ENCODE measurements at regions not wholly inside any gene's neighbourhood (a gene's known extent, or its start where the extent isn't known, plus 50 kb on each side); places are given as distances from the start of the nearest gene placed in this dataset.

DNA sequence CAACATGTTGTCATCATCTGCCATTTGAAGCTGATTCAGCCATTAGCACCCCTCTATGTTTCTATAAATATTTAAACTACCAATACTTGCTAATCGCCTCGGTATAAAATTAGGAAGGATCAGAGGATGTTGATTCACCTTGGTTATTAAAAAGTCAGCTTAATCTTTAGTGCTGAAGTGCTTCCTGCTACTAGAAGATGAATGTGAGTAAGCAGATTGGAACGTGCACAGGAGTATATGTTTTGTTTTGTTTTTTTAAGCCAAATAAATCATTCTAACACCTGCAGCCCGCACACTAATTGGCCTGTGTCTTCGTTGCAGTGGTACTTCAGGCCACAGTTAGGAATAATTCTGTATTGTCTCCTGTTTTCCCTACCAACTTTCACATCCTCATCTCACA is 485.7 kb downstream of the AJAP1 start:
- TF ChIP-seq, protein P1, sequence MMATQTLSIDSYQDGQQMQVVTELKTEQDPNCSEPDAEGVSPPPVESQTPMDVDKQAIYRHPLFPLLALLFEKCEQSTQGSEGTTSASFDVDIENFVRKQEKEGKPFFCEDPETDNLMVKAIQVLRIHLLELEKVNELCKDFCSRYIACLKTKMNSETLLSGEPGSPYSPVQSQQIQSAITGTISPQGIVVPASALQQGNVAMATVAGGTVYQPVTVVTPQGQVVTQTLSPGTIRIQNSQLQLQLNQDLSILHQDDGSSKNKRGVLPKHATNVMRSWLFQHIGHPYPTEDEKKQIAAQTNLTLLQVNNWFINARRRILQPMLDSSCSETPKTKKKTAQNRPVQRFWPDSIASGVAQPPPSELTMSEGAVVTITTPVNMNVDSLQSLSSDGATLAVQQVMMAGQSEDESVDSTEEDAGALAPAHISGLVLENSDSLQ (IDR thresholded peaks at IDR 0.05) = no peak
- no peak for TF ChIP-seq LEF1 (IDR thresholded peaks at IDR 0.05; ENCODE audit: borderline replicate concordance)

Measured in HEK293T (cell line).